HEK293 (cell line): ENCODE measurements at regions not wholly inside any gene's neighbourhood (a gene's known extent, or its start where the extent isn't known, plus 50 kb on each side); places are given as distances from the start of the nearest gene placed in this dataset.
A peak's percentile ranks its signal among the peaks of the same experiment; 100 is the strongest.

Experiments used
- CTCF ChIA-PET: fragments of 350-600 bp; formaldehyde crosslinking; extraction: SDS; loops from one replicate; lab custom pipeline; 2021; ENCODE audit warnings: antibody characterized with exemption; lab: Yijun Ruan, JAX
- POLR2A ChIA-PET: fragments of 300-600 bp; formaldehyde crosslinking; extraction: SDS; loops from one replicate; lab custom pipeline; 2020; ENCODE audit warnings: antibody characterized with exemption, inconsistent platforms; lab: Yijun Ruan, JAX
- H3K27ac ChIP-seq: fragments of 200-500 bp; sonication (Bioruptor generic); 2 replicates; pipeline ENCODE4 v1.5.1; 2014; ENCODE audit warnings: low read depth, low read length, control low read depth, inconsistent platforms; ENCODE audit errors: extremely low read depth
- H3K36me3 ChIP-seq, 2 experiments: fragments of 200-500 bp in 1 of 2; sonication (Bioruptor generic) in 1 of 2; 1 replicate in 1 of 2; 2 replicates in 1 of 2; pipeline ENCODE4 v1.5.1; 2014 to 2017; ENCODE audit warnings: inconsistent platforms in 2 of 2, low read length in 2 of 2; ENCODE audit not compliant: control insufficient read depth in 2 of 2, insufficient read depth in 1 of 2
- H3K4me1 ChIP-seq: fragments of 200-500 bp; sonication (Bioruptor generic); 2 replicates; pipeline ENCODE4 v1.5.1; 2014; ENCODE audit warnings: mild to moderate bottlenecking, low read length, inconsistent platforms; ENCODE audit not compliant: control insufficient read depth, insufficient read depth
- H3K4me3 ChIP-seq: 2 replicates; pipeline ENCODE4 v1.5.1; 2011; ENCODE audit warnings: low read depth, mild to moderate bottlenecking, control low read depth, low read length, moderate library complexity
- H3K9me3 ChIP-seq: fragments of 200-500 bp; sonication (Bioruptor generic); 2 replicates; pipeline ENCODE4 v1.5.1; 2014; ENCODE audit warnings: low read depth, low read length, inconsistent platforms; ENCODE audit not compliant: control insufficient read depth, insufficient read depth
- GLI2 ChIP-seq: fragments of 450-650 bp; formaldehyde crosslinking; IDR thresholded peaks from 2 replicates; pipeline ENCODE4; 2017; ENCODE audit warnings: missing biosample characterization, missing genetic modification characterization, low read depth, borderline replicate concordance
- TCF7L2 ChIP-seq: IDR thresholded peaks from 2 replicates; pipeline ENCODE4 v1.6.1; 2011; ENCODE audit warnings: low read depth, mild to moderate bottlenecking, inconsistent platforms, low read length, moderate library complexity, borderline replicate concordance
- ZBTB17 ChIP-seq: fragments of 450-650 bp; formaldehyde crosslinking; IDR thresholded peaks from 2 replicates; pipeline ENCODE4 v1.5.1; 2016; ENCODE audit warnings: missing biosample characterization, missing genetic modification characterization
- ZFP41 ChIP-seq: fragments of 450-650 bp; formaldehyde crosslinking; IDR thresholded peaks from 2 replicates; pipeline ENCODE4 v1.5.1; 2016; ENCODE audit warnings: missing biosample characterization, missing genetic modification characterization, borderline replicate concordance
- ZFP69B ChIP-seq: fragments of 450-650 bp; formaldehyde crosslinking; IDR thresholded peaks from 2 replicates; pipeline ENCODE4 v1.5.1; 2016; ENCODE audit warnings: missing biosample characterization, missing genetic modification characterization
- ZNF140 ChIP-seq: fragments of 450-650 bp; formaldehyde crosslinking; IDR thresholded peaks from 2 replicates; pipeline ENCODE4 v1.5.1; 2016; ENCODE audit warnings: missing biosample characterization, missing genetic modification characterization
- ZNF16 ChIP-seq: fragments of 450-650 bp; formaldehyde crosslinking; IDR thresholded peaks from 2 replicates; pipeline ENCODE4 v1.5.1; 2016; ENCODE audit warnings: low read depth, missing biosample characterization, missing genetic modification characterization
- ZNF311 ChIP-seq: fragments of 450-650 bp; formaldehyde crosslinking; IDR thresholded peaks from 2 replicates; pipeline ENCODE4 v1.5.1; 2017; ENCODE audit warnings: missing biosample characterization, missing genetic modification characterization, borderline replicate concordance
- ZNF354C ChIP-seq: fragments of 450-650 bp; formaldehyde crosslinking; IDR thresholded peaks from 2 replicates; pipeline ENCODE4 v1.5.1; 2016; ENCODE audit warnings: missing biosample characterization, missing genetic modification characterization, low read depth, borderline replicate concordance
- ZNF416 ChIP-seq: fragments of 450-650 bp; formaldehyde crosslinking; IDR thresholded peaks from 2 replicates; pipeline ENCODE4 v1.5.1; 2016; ENCODE audit warnings: missing biosample characterization, missing genetic modification characterization
- ZNF433 ChIP-seq: fragments of 450-650 bp; formaldehyde crosslinking; IDR thresholded peaks from 2 replicates; pipeline ENCODE4 v1.5.1; 2016; ENCODE audit warnings: missing biosample characterization, missing genetic modification characterization, low read depth
- ZNF514 ChIP-seq: fragments of 450-650 bp; formaldehyde crosslinking; IDR thresholded peaks from 2 replicates; pipeline ENCODE4 v1.5.1; 2016; ENCODE audit warnings: missing biosample characterization, missing genetic modification characterization
- ZNF555 ChIP-seq: fragments of 450-650 bp; formaldehyde crosslinking; conservative IDR thresholded peaks from 2 replicates; pipeline ENCODE4 v1.5.1; 2017; ENCODE audit warnings: missing biosample characterization, mild to moderate bottlenecking, missing genetic modification characterization, inconsistent platforms
- ZNF560 ChIP-seq: fragments of 450-650 bp; formaldehyde crosslinking; IDR thresholded peaks from 2 replicates; pipeline ENCODE4 v1.5.1; 2017; ENCODE audit warnings: missing biosample characterization, missing genetic modification characterization, borderline replicate concordance
- ZNF596 ChIP-seq: fragments of 450-650 bp; IDR thresholded peaks from 2 replicates; pipeline ENCODE4 v1.5.0; 2018; ENCODE audit warnings: missing biosample characterization, mild to moderate bottlenecking, missing genetic modification characterization, moderate library complexity
- ZNF623 ChIP-seq: fragments of 450-650 bp; formaldehyde crosslinking; IDR thresholded peaks from 2 replicates; pipeline ENCODE4 v1.5.1; 2016; ENCODE audit warnings: missing biosample characterization, missing genetic modification characterization
- ZNF664 ChIP-seq: fragments of 450-650 bp; formaldehyde crosslinking; IDR thresholded peaks from 2 replicates; pipeline ENCODE4 v1.5.1; 2016; ENCODE audit warnings: missing biosample characterization, missing genetic modification characterization
- ZNF791 ChIP-seq: fragments of 450-650 bp; formaldehyde crosslinking; IDR thresholded peaks from 2 replicates; pipeline ENCODE4 v1.5.1; 2016; ENCODE audit warnings: missing biosample characterization, missing genetic modification characterization
- ZSCAN16 ChIP-seq: fragments of 450-650 bp; formaldehyde crosslinking; IDR thresholded peaks from 2 replicates; pipeline ENCODE4 v1.5.1; 2016; ENCODE audit warnings: missing biosample characterization, missing genetic modification characterization
- TF ChIP-seq, protein P1 (sequence below): fragments of 450-650 bp; IDR thresholded peaks from 2 replicates; pipeline ENCODE4 v1.5.1; 2018; ENCODE audit warnings: missing biosample characterization, missing genetic modification characterization
- TF ChIP-seq, protein P2 (sequence below): fragments of 450-650 bp; formaldehyde crosslinking; conservative IDR thresholded peaks from 2 replicates; pipeline ENCODE4 v1.5.1; 2016; ENCODE audit warnings: low read depth, missing biosample characterization, missing genetic modification characterization
- TF ChIP-seq, protein P3 (sequence below): fragments of 450-650 bp; formaldehyde crosslinking; IDR thresholded peaks from 2 replicates; pipeline ENCODE4 v1.5.1; 2016; ENCODE audit warnings: missing biosample characterization, missing genetic modification characterization
- TF ChIP-seq, protein P4 (sequence below): fragments of 450-650 bp; formaldehyde crosslinking; IDR thresholded peaks from 2 replicates; pipeline ENCODE4 v1.5.1; 2016; ENCODE audit warnings: missing biosample characterization, missing genetic modification characterization, low read depth

DNA sequence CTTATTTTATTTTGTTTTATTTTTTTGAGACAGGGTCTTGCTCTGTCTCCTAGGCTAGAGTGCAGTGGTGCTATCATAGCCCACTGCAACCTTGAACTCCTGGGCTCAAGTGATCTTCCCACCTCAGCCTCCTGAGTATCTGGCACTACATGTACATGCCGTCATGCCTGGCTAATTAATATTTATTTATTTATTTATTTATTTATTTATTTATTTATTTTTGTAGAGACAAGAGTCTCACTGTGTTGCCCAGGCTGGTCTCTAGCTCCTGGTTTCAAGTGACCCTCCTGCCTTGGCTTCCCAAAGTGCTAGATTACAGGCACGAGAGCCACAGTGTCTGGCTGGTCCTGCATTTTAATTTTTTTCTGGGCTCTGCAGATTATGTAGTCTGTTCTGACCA is 84.9 kb upstream of the BCOR start (continued):
- TF ChIP-seq, protein P1, sequence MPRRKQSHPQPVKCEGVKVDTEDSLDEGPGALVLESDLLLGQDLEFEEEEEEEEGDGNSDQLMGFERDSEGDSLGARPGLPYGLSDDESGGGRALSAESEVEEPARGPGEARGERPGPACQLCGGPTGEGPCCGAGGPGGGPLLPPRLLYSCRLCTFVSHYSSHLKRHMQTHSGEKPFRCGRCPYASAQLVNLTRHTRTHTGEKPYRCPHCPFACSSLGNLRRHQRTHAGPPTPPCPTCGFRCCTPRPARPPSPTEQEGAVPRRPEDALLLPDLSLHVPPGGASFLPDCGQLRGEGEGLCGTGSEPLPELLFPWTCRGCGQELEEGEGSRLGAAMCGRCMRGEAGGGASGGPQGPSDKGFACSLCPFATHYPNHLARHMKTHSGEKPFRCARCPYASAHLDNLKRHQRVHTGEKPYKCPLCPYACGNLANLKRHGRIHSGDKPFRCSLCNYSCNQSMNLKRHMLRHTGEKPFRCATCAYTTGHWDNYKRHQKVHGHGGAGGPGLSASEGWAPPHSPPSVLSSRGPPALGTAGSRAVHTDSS, result no peak
- TF ChIP-seq, protein P2, sequence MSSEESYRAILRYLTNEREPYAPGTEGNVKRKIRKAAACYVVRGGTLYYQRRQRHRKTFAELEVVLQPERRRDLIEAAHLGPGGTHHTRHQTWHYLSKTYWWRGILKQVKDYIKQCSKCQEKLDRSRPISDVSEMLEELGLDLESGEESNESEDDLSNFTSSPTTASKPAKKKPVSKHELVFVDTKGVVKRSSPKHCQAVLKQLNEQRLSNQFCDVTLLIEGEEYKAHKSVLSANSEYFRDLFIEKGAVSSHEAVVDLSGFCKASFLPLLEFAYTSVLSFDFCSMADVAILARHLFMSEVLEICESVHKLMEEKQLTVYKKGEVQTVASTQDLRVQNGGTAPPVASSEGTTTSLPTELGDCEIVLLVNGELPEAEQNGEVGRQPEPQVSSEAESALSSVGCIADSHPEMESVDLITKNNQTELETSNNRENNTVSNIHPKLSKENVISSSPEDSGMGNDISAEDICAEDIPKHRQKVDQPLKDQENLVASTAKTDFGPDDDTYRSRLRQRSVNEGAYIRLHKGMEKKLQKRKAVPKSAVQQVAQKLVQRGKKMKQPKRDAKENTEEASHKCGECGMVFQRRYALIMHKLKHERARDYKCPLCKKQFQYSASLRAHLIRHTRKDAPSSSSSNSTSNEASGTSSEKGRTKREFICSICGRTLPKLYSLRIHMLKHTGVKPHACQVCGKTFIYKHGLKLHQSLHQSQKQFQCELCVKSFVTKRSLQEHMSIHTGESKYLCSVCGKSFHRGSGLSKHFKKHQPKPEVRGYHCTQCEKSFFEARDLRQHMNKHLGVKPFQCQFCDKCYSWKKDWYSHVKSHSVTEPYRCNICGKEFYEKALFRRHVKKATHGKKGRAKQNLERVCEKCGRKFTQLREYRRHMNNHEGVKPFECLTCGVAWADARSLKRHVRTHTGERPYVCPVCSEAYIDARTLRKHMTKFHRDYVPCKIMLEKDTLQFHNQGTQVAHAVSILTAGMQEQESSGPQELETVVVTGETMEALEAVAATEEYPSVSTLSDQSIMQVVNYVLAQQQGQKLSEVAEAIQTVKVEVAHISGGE (tag by site-specific recombination), result peak; percentile 51
- TF ChIP-seq ZNF140 (peak; percentile 55; the same call in 1 of the 2 replicates), ZNF560 (tag by site-specific recombination) (0 out of 2 replicates have a peak, but pooled peaks have one; percentile 44), ZNF623 (tag by site-specific recombination) (peak; percentile 40; the same call in 1 of the 2 replicates), ZNF433 (tag by site-specific recombination) (0 out of 2 replicates have a peak, but pooled peaks have one; percentile 36), ZNF791 (tag by site-specific recombination) (0 out of 2 replicates have a peak, but pooled peaks have one; percentile 23), ZNF664 (0 out of 2 replicates have a peak, but pooled peaks have one; percentile 29), ZNF555 (peak; percentile 53), ZNF311 (tag by site-specific recombination) (no peak)

DNA sequence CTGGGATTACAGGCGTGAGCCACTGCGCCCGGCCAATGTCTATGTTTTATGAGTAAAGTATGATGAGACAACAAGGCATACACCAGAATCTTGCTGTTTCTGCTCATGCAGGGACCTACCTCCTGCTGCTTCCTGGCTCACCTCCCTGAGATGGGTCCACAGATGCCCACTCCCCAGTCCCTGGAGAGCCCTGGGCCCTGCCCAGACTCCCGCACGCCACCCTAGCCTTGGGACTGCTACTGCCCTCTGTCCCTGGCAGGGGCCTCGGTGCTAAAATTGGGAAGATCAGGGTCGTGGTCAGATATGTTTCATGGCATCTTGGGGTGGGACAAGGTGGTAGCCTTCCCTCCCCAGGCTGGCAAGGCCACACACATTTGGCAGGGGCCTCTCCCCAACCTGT is 84.3 kb upstream of the BCOR start:
- Histone ChIP-seq H3K4me1 (no peaks in the 10 kb centered on the region), H3K27ac (no peak overlapping the region), H3K9me3 (no peaks in the 10 kb centered on the region), H3K4me3 (no peak overlapping the region), H3K36me3 (no peaks in the 10 kb centered on the region)
- TF ChIP-seq, protein P3, sequence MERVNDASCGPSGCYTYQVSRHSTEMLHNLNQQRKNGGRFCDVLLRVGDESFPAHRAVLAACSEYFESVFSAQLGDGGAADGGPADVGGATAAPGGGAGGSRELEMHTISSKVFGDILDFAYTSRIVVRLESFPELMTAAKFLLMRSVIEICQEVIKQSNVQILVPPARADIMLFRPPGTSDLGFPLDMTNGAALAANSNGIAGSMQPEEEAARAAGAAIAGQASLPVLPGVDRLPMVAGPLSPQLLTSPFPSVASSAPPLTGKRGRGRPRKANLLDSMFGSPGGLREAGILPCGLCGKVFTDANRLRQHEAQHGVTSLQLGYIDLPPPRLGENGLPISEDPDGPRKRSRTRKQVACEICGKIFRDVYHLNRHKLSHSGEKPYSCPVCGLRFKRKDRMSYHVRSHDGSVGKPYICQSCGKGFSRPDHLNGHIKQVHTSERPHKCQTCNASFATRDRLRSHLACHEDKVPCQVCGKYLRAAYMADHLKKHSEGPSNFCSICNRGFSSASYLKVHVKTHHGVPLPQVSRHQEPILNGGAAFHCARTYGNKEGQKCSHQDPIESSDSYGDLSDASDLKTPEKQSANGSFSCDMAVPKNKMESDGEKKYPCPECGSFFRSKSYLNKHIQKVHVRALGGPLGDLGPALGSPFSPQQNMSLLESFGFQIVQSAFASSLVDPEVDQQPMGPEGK (tag by site-specific recombination), result no peak
- TF ChIP-seq ZNF514 (no peak), ZNF16 (tag by site-specific recombination) (no peak), ZSCAN16 (no peak), ZNF416 (tag by site-specific recombination) (no peak), ZFP41 (tag by site-specific recombination) (no peak), ZFP69B (no peak)
- POLR2A ChIA-PET, result no interaction called here
- CTCF ChIA-PET, result no interaction called here

DNA sequence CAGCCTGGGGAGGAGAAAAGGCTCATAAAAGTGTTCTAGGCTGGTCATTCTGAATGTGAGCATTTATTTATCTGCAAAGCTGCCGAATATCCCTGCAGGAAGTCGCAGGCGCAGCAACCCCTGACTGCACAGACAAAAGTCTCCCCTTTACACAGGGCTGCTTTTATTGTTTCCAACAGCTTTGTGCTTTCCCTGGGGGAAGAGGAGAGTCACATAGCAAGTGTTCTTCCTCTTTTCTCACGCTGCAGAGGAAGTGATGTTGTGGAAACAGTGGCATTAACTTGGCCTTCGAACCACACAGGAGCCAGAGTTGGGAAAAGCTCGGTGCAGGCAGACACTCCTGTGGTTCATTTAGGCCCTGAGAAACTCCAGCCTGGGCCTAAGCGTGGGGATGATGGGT is 81.5 kb upstream of the BCOR start:
- POLR2A ChIA-PET, result no interaction called here
- CTCF ChIA-PET, result interaction anchor here (0.7 to 1.2 kb wide), 2 partner anchors 9 to 20 kb away, joined by 3 to 4 read pairs; no protein-coding TSS in a partner anchor
- Histone ChIP-seq H3K9me3 (no peaks in the 10 kb centered on the region), H3K4me1 (no peaks in the 10 kb centered on the region), H3K27ac (no peak overlapping the region), H3K36me3 (no peaks in the 10 kb centered on the region)
- TF ChIP-seq, protein P4, sequence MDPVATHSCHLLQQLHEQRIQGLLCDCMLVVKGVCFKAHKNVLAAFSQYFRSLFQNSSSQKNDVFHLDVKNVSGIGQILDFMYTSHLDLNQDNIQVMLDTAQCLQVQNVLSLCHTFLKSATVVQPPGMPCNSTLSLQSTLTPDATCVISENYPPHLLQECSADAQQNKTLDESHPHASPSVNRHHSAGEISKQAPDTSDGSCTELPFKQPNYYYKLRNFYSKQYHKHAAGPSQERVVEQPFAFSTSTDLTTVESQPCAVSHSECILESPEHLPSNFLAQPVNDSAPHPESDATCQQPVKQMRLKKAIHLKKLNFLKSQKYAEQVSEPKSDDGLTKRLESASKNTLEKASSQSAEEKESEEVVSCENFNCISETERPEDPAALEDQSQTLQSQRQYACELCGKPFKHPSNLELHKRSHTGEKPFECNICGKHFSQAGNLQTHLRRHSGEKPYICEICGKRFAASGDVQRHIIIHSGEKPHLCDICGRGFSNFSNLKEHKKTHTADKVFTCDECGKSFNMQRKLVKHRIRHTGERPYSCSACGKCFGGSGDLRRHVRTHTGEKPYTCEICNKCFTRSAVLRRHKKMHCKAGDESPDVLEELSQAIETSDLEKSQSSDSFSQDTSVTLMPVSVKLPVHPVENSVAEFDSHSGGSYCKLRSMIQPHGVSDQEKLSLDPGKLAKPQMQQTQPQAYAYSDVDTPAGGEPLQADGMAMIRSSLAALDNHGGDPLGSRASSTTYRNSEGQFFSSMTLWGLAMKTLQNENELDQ (tag by site-specific recombination), result no peak
- no peak for TF ChIP-seq ZNF596 (tag by site-specific recombination)
- no peak for TF ChIP-seq TCF7L2
- TF ChIP-seq ZBTB17, result no peak
- TF ChIP-seq GLI2, result no peak
- TF ChIP-seq ZNF354C, result no peak
- TF ChIP-seq, all 188 proteins: peak for 0
- H3K4me3 ChIP-seq, result no peak overlapping the region
